ENCODE measurements at regions not wholly inside any gene's neighbourhood (a gene's known extent, or its start where the extent isn't known, plus 50 kb on each side); places are given as distances from the start of the nearest gene placed in this dataset.

- no peak for DNase-seq (ENCODE audit: extremely low read depth, low read depth)
- TF ChIP-seq CTCF (IDR thresholded peaks at IDR 0.05; ENCODE audit: low read depth, low read length) = no peak
Measured at GRCh38 chr9:11973011-11973410, 720.2 kb upstream of the TYRP1 start.

- no peak for DNase-seq (ENCODE audit: extremely low read depth, low read depth)
- TF ChIP-seq CTCF (IDR thresholded peaks at IDR 0.05; ENCODE audit: low read depth, low read length) = no peak
Measured at GRCh38 chr9:11973511-11973910, 719.7 kb upstream of the TYRP1 start.

- DNase-seq (ENCODE audit: extremely low read depth, low read depth) = no peak
- TF ChIP-seq CTCF (IDR thresholded peaks at IDR 0.05; ENCODE audit: low read depth, low read length) = no peak
Measured at GRCh38 chr9:11992866-11993265, 700.3 kb upstream of the TYRP1 start.

GRCh38 chr9:12014488-12014887, 678.7 kb upstream of the TYRP1 start:
- TF ChIP-seq CTCF (IDR thresholded peaks at IDR 0.05; ENCODE audit: low read depth, low read length) = no peak
- no peak for DNase-seq (ENCODE audit: extremely low read depth, low read depth)

GRCh38 chr9:12054235-12054634, 639.0 kb upstream of the TYRP1 start:
- no peak for TF ChIP-seq CTCF (IDR thresholded peaks at IDR 0.05; ENCODE audit: low read depth, low read length)

GRCh38 chr9:12056874-12057273, 636.3 kb upstream of the TYRP1 start:
- TF ChIP-seq CTCF (IDR thresholded peaks at IDR 0.05; ENCODE audit: low read depth, low read length) = no peak
- DNase-seq (ENCODE audit: extremely low read depth, low read depth) = no peak

More at GRCh38 chr9:12054235-12054634, 639.0 kb upstream of the TYRP1 start:
- DNase-seq (ENCODE audit: extremely low read depth, low read depth) = no peak

GRCh38 chr9:12060067-12060466, 633.1 kb upstream of the TYRP1 start:
- no peak for DNase-seq (ENCODE audit: extremely low read depth, low read depth)
- TF ChIP-seq CTCF (IDR thresholded peaks at IDR 0.05; ENCODE audit: low read depth, low read length) = no peak

Measured in AG09319 (cell line).